IgD-negative memory B cell (primary cell): ENCODE measurements at regions not wholly inside any gene's neighbourhood (a gene's known extent, or its start where the extent isn't known, plus 50 kb on each side); places are given as distances from the start of the nearest gene placed in this dataset.
"Not testable (repeated sequence)": the region's sequence is repeated elsewhere in the genome, so short reads cannot be mapped to it uniquely, and the experiment has no call there.

Source experiments
- H3K27ac Mint-ChIP-seq, 3 donors: one replicate each; pipeline ENCODE4 v1.8.0; 2020 to 2022; ENCODE audit warnings: mild to moderate bottlenecking in 3 of 3, mixed read lengths in 3 of 3, moderate library complexity in 1 of 3
- H3K27me3 Mint-ChIP-seq: one replicate; pipeline ENCODE4 v1.8.0; 2021; ENCODE audit warnings: mixed read lengths
- H3K36me3 Mint-ChIP-seq: one replicate; pipeline ENCODE4 v1.8.0; 2020; ENCODE audit warnings: mild to moderate bottlenecking, mixed read lengths
- H3K4me1 Mint-ChIP-seq, 3 donors: one replicate each; pipeline ENCODE4 v1.8.0; 2020 to 2022; ENCODE audit warnings: mixed read lengths in 3 of 3, mild to moderate bottlenecking in 1 of 3
- H3K4me3 Mint-ChIP-seq, 4 donors: one replicate each; pipeline ENCODE4 v1.8.0; 2020 to 2022; ENCODE audit warnings: mild to moderate bottlenecking in 4 of 4, mixed read lengths in 4 of 4, moderate library complexity in 3 of 4
- H3K9me3 Mint-ChIP-seq, 3 donors: one replicate each; pipeline ENCODE4 v1.8.0; 2020 to 2021; ENCODE audit warnings: mixed read lengths in 3 of 3, mild to moderate bottlenecking in 1 of 3

GRCh38 chr13:110005563-110005962 lies 219.2 kb upstream of the IRS2 start:
- Mint-ChIP-seq H3K27me3 (no peaks in the 10 kb centered on the region), H3K36me3 (no peaks in the 10 kb centered on the region), H3K4me1 (no peaks in the 10 kb centered on the region), H3K4me3 (no peak overlapping the region), H3K9me3 (peaks cover 0 to 8% (median 4%) of the 10 kb centered on the region in 3 donors), H3K27ac (no peak overlapping the region)

GRCh38 chr13:110004814-110005213 lies 218.4 kb upstream of the IRS2 start:
- H3K4me3 Mint-ChIP-seq: no peak overlapping the region
- H3K27me3 Mint-ChIP-seq: no peaks in the 10 kb centered on the region
- H3K9me3 Mint-ChIP-seq: peaks cover 0 to 8% (median 4%) of the 10 kb centered on the region in 3 donors
- H3K27ac Mint-ChIP-seq: no peak overlapping the region
- no peaks in the 10 kb centered on the region for H3K36me3 Mint-ChIP-seq
- H3K4me1 Mint-ChIP-seq: no peaks in the 10 kb centered on the region

- Mint-ChIP-seq H3K9me3 (peaks cover 0 to 8% (median 4%) of the 10 kb centered on the region in 3 donors), H3K4me1 (no peaks in the 10 kb centered on the region), H3K36me3 (no peaks in the 10 kb centered on the region), H3K27me3 (no peaks in the 10 kb centered on the region), H3K4me3 (no peak overlapping the region), H3K27ac (no peak overlapping the region)
Measured at GRCh38 chr13:110001670-110002275, 215.4 kb upstream of the IRS2 start.

- H3K36me3 Mint-ChIP-seq: no peaks in the 10 kb centered on the region
- H3K27ac Mint-ChIP-seq: no peak overlapping the region
- H3K4me3 Mint-ChIP-seq: no peak overlapping the region
- H3K9me3 Mint-ChIP-seq: peaks cover 0 to 6% (median 4%) of the 10 kb centered on the region in 3 donors
- H3K4me1 Mint-ChIP-seq: no peaks in the 10 kb centered on the region
- H3K27me3 Mint-ChIP-seq: no peaks in the 10 kb centered on the region
Measured at GRCh38 chr13:110000534-110001345, 214.4 kb upstream of the IRS2 start.

- H3K27ac Mint-ChIP-seq: no peak overlapping the region
Measured at GRCh38 chr13:109999659-110000533, 213.5 kb upstream of the IRS2 start.

GRCh38 chr13:109998684-109999533 lies 212.5 kb upstream of the IRS2 start:
- no peaks in the 10 kb centered on the region for H3K4me1 Mint-ChIP-seq
- no peak overlapping the region for H3K4me3 Mint-ChIP-seq
- peaks cover 0 to 5% (median 4%) of the 10 kb centered on the region in 3 donors for H3K9me3 Mint-ChIP-seq
- H3K27ac Mint-ChIP-seq: no peak overlapping the region
- no peaks in the 10 kb centered on the region for H3K36me3 Mint-ChIP-seq
- H3K27me3 Mint-ChIP-seq: no peaks in the 10 kb centered on the region

More at GRCh38 chr13:109999659-110000533, 213.5 kb upstream of the IRS2 start:
- no peaks in the 10 kb centered on the region for H3K36me3 Mint-ChIP-seq
- no peaks in the 10 kb centered on the region for H3K4me1 Mint-ChIP-seq
- H3K9me3 Mint-ChIP-seq: peaks cover 0 to 5% (median 4%) of the 10 kb centered on the region in 3 donors
- no peak overlapping the region for H3K4me3 Mint-ChIP-seq
- H3K27me3 Mint-ChIP-seq: no peaks in the 10 kb centered on the region

GRCh38 chr13:109998037-109998436 lies 211.7 kb upstream of the IRS2 start:
- Mint-ChIP-seq H3K27me3 (no peaks in the 10 kb centered on the region), H3K9me3 (peaks cover 0 to 5% (median 4%) of the 10 kb centered on the region in 3 donors), H3K4me3 (no peak overlapping the region), H3K36me3 (no peaks in the 10 kb centered on the region), H3K4me1 (no peaks in the 10 kb centered on the region), H3K27ac (no peak overlapping the region)

- not testable (repeated sequence) for H3K27ac Mint-ChIP-seq, H3K4me1 Mint-ChIP-seq, H3K9me3 Mint-ChIP-seq
Measured at GRCh38 chr13:109997056-109997595, 210.7 kb upstream of the IRS2 start.

GRCh38 chr13:109996404-109996960 lies 210.1 kb upstream of the IRS2 start:
- Mint-ChIP-seq H3K9me3 (no peaks in the 10 kb centered on the region), H3K4me3 (no peak overlapping the region), H3K27ac (no peak overlapping the region), H3K4me1 (no peaks in the 10 kb centered on the region), H3K27me3 (no peaks in the 10 kb centered on the region), H3K36me3 (no peaks in the 10 kb centered on the region)

More at GRCh38 chr13:109997056-109997595, 210.7 kb upstream of the IRS2 start:
- H3K36me3 Mint-ChIP-seq, H3K4me3 Mint-ChIP-seq, H3K27me3 Mint-ChIP-seq: not testable (repeated sequence)

GRCh38 chr13:109995578-109995977 lies 209.2 kb upstream of the IRS2 start:
- Mint-ChIP-seq H3K4me1 (no peaks in the 10 kb centered on the region), H3K4me3 (no peak overlapping the region), H3K36me3 (no peaks in the 10 kb centered on the region), H3K27me3 (no peaks in the 10 kb centered on the region), H3K9me3 (no peaks in the 10 kb centered on the region), H3K27ac (no peak overlapping the region)

- Mint-ChIP-seq H3K27me3 (no peaks in the 10 kb centered on the region), H3K4me3 (no peak overlapping the region), H3K27ac (no peak overlapping the region), H3K36me3 (no peaks in the 10 kb centered on the region), H3K9me3 (peaks cover 0 to 3% (median 0%) of the 10 kb centered on the region in 3 donors), H3K4me1 (no peaks in the 10 kb centered on the region)
Measured at GRCh38 chr13:109990296-109990695, 203.9 kb upstream of the IRS2 start.

GRCh38 chr13:109989686-109990085 lies 203.3 kb upstream of the IRS2 start:
- Mint-ChIP-seq H3K4me1 (no peaks in the 10 kb centered on the region), H3K36me3 (no peaks in the 10 kb centered on the region), H3K4me3 (no peak overlapping the region), H3K27me3 (no peaks in the 10 kb centered on the region), H3K9me3 (peaks cover 0 to 3% (median 0%) of the 10 kb centered on the region in 3 donors), H3K27ac (no peak overlapping the region)

GRCh38 chr13:109989155-109989554 lies 202.8 kb upstream of the IRS2 start:
- no peaks in the 10 kb centered on the region for H3K36me3 Mint-ChIP-seq
- no peak overlapping the region for H3K4me3 Mint-ChIP-seq
- no peaks in the 10 kb centered on the region for H3K4me1 Mint-ChIP-seq
- no peaks in the 10 kb centered on the region for H3K27me3 Mint-ChIP-seq
- no peak overlapping the region for H3K27ac Mint-ChIP-seq
- peaks cover 0 to 3% (median 0%) of the 10 kb centered on the region in 3 donors for H3K9me3 Mint-ChIP-seq

GRCh38 chr13:109986851-109987250 lies 200.5 kb upstream of the IRS2 start:
- no peak overlapping the region for H3K4me3 Mint-ChIP-seq
- no peaks in the 10 kb centered on the region for H3K27me3 Mint-ChIP-seq
- H3K36me3 Mint-ChIP-seq: no peaks in the 10 kb centered on the region
- no peak overlapping the region for H3K27ac Mint-ChIP-seq
- H3K4me1 Mint-ChIP-seq: no peaks in the 10 kb centered on the region
- H3K9me3 Mint-ChIP-seq: peaks cover 0 to 3% (median 3%) of the 10 kb centered on the region in 3 donors
